GM21390 (cell line): ENCODE measurements at regions not wholly inside any gene's neighbourhood (a gene's known extent, or its start where the extent isn't known, plus 50 kb on each side); places are given as distances from the start of the nearest gene placed in this dataset.
"Not testable (repeated sequence)": the region's sequence is repeated elsewhere in the genome, so short reads cannot be mapped to it uniquely, and the experiment has no call there.

Experiments
- ATAC-seq: cut with Tn5 transposase; IDR thresholded peaks from one replicate; pipeline ENCODE4 v1.9.1; 2021; ENCODE audit not compliant: unreplicated experiment

DNA sequence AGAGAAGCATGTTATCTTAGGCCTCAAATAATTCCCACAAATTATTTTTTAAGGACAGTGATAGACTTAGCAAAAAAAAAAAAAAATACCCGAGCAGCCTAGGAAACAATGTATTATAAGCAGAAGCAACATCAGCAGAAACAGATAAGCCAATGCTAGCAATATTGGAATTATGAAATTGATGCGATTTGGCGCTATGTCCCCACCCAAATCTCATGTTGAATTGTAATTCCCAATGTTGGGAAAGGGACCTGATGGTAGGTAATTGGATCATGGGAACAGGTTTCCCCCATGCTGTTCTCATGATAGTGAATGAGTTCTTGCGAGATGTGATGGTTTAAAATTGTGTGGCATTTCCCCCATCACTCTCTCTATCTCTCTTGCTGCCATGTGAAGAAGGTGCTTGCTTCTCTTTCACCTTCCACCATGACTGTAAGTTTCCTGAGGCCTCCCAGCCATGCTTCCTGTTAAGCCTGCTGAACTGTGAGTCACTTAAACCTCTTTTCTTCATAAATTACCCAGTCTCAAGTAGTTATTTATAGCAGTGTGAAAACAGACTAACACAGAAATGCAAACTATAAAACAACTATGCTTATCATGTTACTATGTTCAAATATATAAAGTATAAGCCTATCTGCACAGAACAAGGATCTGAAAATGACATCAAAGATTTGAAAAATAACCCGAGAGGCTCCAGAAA, 75.6 kb upstream of the HIVEP3 start:
- ATAC-seq = no peak

DNA sequence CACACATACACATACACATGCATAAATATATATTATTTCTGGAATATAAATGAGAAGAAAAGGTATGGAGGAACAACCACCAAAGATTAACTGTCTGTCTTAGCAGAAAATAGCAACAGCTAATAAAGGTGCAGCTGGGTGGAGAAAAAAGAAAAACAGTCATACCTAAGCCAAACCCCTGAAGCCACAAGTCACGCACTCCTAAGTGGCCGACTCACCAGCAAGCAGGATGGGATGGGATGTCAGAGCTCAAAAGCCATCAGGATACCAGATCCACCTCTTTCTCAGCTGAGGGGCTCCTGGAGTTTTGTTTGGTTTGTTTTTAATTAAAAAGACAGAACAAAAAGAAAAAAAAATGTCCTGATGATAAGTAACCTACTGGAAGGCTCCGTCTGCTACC, 64.7 kb upstream of the HIVEP3 start:
- no peak for ATAC-seq

DNA sequence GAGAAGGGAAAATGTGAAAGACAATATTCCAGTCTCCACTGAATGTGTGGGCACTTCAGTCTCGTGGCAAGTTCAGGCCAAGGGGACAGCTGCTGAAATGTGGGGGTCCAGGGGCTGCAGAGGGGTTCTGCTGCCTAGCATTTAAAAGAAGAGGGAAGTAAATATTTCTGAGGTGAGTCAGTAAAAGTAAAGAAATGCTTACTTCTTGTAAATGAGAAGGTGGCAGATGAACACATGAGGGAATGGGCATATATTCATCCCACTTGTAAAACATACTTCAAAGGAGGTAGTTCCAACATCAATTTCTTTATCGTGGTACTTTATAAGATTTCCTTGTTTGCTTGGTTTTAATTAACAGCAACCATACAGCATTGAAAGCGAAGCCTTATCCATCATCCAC, 63.1 kb upstream of the HIVEP3 start:
- no peak for ATAC-seq

DNA sequence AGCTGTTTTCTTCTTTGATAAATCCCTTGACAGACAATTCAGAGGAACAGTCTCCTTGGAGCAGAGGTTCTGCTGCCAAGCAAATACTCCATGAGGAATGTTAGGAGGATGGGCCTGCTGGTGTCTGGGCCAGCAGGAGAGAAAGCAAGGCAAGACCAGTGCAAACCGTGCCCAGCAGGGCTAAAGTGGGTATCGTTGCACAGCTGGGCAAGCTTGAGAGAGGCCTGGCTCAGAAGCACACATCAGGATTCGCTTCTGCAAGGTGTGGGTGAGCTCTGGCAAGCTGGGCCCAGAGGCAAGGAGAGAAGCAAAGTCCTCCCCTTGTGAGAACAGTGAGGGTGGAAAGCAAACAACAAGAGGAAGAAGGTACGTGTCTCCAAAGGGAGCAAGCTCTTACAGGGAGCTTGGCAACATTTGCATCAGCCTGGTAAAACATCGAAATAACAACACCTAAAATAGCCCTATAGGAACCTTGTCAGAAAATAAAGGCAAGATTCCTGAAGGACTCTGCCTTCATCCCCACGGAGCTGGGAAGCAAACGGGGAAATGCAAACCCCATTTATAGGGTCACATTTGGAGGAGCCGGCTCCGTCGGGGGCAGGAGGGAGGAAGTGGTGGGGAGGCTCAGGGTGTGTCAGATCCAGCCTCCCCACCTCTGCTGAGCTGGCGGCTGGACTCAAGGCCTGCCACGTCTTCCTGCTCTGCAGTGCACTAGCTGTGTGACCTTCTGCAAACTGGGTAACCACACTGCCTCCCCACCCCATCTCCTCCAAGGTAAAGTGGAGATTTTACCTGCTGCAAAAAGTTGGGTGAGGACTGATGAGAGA, 62.3 kb upstream of the HIVEP3 start:
- ATAC-seq = no peak

DNA sequence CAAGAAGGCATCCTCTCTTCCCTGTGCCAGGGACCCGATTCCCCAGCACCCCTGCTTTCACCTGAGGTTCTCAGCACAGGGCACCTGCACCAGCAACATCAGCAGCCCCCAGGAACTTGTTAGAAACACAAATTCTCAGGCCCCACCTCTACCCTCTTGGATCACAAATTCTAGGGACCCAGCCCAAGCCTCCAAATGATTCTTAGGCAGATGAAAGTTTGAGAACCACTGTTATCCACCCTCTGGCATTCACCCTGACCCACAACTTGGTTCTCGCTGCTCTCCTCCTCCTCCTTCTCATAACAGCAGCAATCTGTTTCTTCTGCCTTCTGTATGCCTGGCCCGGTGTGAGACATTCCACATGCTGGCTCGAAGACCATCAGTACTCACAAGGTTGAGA, 60.3 kb upstream of the HIVEP3 start:
- no peak for ATAC-seq

DNA sequence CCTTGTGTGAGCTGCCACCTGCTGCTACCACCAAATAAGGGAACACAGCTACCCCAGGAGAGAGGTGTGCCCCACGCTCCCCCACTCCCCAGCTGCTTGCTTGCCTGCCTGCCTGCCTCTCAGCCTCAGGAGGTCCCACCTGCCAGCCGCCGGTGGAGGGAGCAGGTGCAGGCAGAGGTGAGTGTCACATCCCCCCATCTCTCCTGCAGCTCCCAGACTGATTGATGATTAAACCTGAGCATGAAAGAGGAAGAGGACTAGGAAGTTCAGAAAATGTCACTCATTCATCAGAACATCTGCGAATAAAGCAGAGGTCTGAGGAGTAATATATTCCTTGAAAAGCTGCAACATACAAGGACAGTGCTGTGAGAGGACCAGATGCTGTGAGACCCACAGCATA, 58.6 kb upstream of the HIVEP3 start:
- no peak for ATAC-seq

DNA sequence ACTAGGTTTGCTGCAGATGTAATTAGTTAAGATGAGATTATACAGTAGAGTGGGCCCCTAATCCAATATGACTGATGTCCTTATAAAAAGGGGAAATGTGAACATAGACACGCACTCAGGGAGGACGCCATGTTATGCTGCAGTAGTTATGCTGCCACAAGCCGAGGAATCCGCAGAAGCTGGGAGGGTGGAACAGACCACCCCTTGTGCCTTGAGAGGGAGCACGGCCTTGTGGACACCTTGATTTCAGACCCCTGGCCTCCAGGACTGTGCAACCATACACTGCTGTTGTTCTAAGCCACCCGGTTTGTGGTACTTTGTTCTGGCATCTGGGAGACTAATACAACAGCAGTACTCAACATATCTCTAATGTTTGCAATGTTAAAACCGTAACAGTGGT, 57.9 kb upstream of the HIVEP3 start:
- ATAC-seq = no peak

DNA sequence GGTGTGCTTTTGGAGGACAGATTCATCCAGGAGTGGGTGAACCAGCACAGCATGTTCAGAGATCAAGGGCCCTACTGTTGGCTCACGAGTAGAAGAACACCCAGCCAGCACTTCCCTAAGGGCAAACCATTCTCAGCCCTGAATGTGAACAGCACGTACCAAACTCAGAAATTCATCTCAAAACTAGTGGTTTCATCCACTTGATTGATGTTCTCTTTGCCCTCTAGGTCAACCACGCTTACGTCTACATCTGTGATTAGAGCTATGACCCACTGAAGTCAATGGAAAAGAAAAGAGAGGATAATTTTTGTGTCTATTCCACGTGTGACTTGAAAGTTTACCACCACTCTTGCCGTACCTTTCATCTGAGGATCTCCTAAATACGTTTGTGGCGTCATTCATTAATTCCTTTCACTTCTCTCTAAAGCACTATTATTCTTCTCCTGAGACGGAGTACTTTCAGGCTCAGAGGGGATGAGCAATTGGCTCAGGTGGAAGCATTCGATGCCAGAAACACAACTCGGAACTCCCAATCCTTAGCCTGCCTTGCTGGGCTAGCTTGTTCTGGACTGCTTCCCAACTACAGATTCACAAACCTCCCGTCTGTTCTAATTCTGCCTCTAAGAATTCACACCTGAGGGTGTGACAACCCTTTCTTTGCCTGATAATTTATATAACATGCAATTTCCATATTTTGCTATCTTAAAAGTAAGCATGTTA, 57.3 kb upstream of the HIVEP3 start:
- ATAC-seq = no peak

DNA sequence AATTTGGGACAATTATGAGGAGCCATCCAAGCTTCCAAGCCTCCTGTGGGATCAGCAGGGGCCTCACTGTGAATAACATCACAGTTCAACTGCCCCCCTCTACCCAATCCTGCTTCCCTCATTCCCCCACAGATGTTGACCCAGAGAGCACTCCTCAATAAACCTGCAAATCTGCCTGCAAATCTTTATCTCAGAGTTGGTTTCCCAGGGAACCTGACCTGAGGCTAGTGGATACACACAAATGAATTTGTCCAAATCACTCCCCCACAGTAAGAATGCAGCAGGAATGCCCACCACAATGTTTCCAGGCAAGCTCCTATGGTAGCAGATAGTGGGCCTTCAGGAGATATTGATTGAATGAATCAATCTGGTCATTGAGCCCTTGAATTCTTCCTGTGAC, 56.4 kb upstream of the HIVEP3 start:
- no peak for ATAC-seq

DNA sequence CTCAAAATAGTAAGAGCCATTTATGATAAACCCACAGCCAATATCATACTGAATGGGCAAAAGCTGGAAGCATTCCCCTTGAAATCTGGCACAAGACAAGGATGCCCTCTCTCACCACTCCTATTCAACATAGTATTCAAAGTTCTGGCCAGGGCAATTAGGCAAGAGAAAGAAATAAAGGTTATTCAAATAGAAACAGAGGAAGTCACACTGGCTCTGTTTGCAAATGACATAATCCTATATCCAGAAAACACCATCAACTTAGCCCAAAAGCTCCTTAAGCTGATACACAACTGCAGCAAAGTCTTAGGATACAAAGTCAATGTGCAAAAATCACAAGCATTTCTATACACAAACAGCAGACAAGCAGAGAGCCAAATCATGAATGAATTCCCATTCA, 49.8 kb upstream of the HIVEP3 start:
- ATAC-seq = not testable (repeated sequence)
